Psoas muscle (tissue), 7 donors: ENCODE measurements at regions not wholly inside any gene's neighbourhood (a gene's known extent, or its start where the extent isn't known, plus 50 kb on each side); places are given as distances from the start of the nearest gene placed in this dataset.

Source experiments
- ATAC-seq, 4 donors: fragments of 200-7000 bp; cut with Tn5 transposase; one replicate each; pipeline ENCODE4 v1.9.1; 2020; ENCODE audit warnings: moderate library complexity in 3 of 4, mild to moderate bottlenecking in 2 of 4
- DNase-seq, 2 donors: peaks; one replicate each; pipeline ENCODE4 v3.0.0-alpha.2; 2020
- H3K27ac ChIP-seq: fragments of 200-600 bp; one replicate; pipeline ENCODE4 v1.8.0; 2022
- H3K27me3 ChIP-seq, 3 donors: fragments of 200-600 bp in 1 of 3; one replicate each; pipeline versions ENCODE4 v1.6.1 to v1.8.0; 2013 to 2022; ENCODE audit warnings: low read length in 2 of 3, mild to moderate bottlenecking in 2 of 3, moderate library complexity in 1 of 3; ENCODE audit not compliant: insufficient read depth in 3 of 3
- H3K36me3 ChIP-seq, 2 donors: fragments of 200-600 bp in 1 of 2; one replicate each; pipeline versions ENCODE4 v1.6.1 to v1.8.0; 2013 to 2022; ENCODE audit warnings: low read depth in 1 of 2, mild to moderate bottlenecking in 1 of 2, moderate library complexity in 1 of 2; ENCODE audit not compliant: insufficient read depth in 1 of 2
- H3K4me1 ChIP-seq: fragments of 200-600 bp; one replicate; pipeline ENCODE4 v1.8.0; 2022
- H3K4me3 ChIP-seq: fragments of 200-600 bp; one replicate; pipeline ENCODE4 v1.8.0; 2022; ENCODE audit warnings: mild to moderate bottlenecking
- H3K9me3 ChIP-seq: fragments of 200-600 bp; one replicate; pipeline ENCODE4 v1.8.0; 2022
- CTCF ChIP-seq: fragments of 200-600 bp; IDR thresholded peaks from one replicate; pipeline ENCODE4 v1.8.0; 2022; ENCODE audit warnings: antibody characterized with exemption
- WGBS, 3 donors: extraction: QIAGEN DNeasy Blood & Tissue Kit; methylation state at CpG; one replicate each; pipeline versions ENCODE4 v1.1.6 to v1.1.7; 2013; 5-methylcytosine and 5-hydroxymethylcytosine counted together
- intact Hi-C, 2 donors: fragments of 100-400 bp; cut with DNase I; formaldehyde crosslinking; loops; one replicate each; pipeline versions ENCODE4 v1.11.0 to v1.14.2; 2022
- donor health status: healthy with polysubstance abuse.
- donor health status: DM: no; HTN: no; CAD: no; lungs with moderate emphysema.
- donor health status: Bipolar disorder and iron deficiency.
- donor health status: healthy.
- donor health status: DM: yes; HTN: yes; CAD: no.
- donor health status: DM: no; HTN: no; CAD: no.
- donor health status: DM: yes; HTN: yes; CAD: no.

DNA sequence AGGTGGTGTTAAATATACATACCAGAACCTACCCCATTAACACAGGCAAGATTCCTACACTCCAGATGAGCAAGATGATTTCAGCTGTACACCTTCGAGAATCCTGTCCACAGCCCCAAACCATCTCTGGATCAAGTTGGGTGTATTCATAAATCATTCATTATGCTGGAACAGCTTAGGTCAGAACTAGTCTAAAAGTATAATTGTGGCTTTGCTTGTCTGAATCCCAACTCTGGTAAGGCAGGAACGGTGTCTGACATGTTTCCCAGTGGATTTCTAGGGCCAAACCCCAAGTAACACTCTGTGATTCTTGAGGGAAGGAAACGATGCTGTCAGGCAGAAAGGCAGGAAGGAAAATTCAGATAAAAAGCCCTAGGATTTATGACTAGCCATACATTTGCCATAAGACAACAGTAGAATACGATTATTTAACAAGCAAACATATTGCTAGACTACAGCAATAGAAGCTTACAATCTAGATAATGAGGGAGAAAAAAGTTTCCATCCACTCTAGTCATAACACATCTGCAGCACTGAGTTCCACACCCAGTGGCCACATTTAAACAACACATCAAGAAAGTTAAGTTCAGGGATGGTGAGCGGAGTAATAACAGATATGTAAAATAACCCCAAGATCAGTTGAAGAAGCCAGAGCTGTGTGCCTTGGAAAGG is 444.8 kb downstream of the RND3 start:
- Histone ChIP-seq H3K4me1 (no peaks in the 10 kb centered on the region), H3K36me3 (no peaks in the 10 kb centered on the region), H3K4me3 (no peak overlapping the region), H3K27ac (no peak overlapping the region), H3K9me3 (no peaks in the 10 kb centered on the region), H3K27me3 (no peaks in the 10 kb centered on the region)
- 78 to 90% (median 80%) methylated on average over 5 of the region's 5 CpGs for WGBS, 3 donors
- no peak for TF ChIP-seq CTCF
- ATAC-seq (no peak), DNase-seq (no peak)
- intact Hi-C loops, result no loop called here

GRCh38 chr2:150041722-150042425 is 445.6 kb downstream of the RND3 start:
- H3K9me3 ChIP-seq, result no peaks in the 10 kb centered on the region
- H3K4me1 ChIP-seq, result no peaks in the 10 kb centered on the region
- intact Hi-C loops, result no loop called here
- ATAC-seq, result no peak
- H3K4me3 ChIP-seq, result no peak overlapping the region
- H3K27me3 ChIP-seq, result no peaks in the 10 kb centered on the region
- no peak for TF ChIP-seq CTCF
- H3K27ac ChIP-seq, result no peak overlapping the region
- WGBS, 3 donors, result 68 to 71% (median 70%) methylated on average over 8 of the region's 8 CpGs
- H3K36me3 ChIP-seq, result no peaks in the 10 kb centered on the region
- DNase-seq, result no peak

- Histone ChIP-seq H3K27ac (no peak overlapping the region), H3K4me1 (no peaks in the 10 kb centered on the region), H3K9me3 (no peaks in the 10 kb centered on the region), H3K27me3 (no peaks in the 10 kb centered on the region), H3K4me3 (no peak overlapping the region), H3K36me3 (no peaks in the 10 kb centered on the region)
- ATAC-seq (no peak), DNase-seq (no peak)
- intact Hi-C loops, result no loop called here
- no peak for TF ChIP-seq CTCF
These were observed 449.0 kb upstream of the MMADHC start for GRCh38 chr2:150036622-150037021.

- ATAC-seq, result no peak
- Histone ChIP-seq H3K4me3 (no peak overlapping the region), H3K36me3 (no peaks in the 10 kb centered on the region), H3K27me3 (no peaks in the 10 kb centered on the region), H3K4me1 (no peaks in the 10 kb centered on the region), H3K27ac (no peak overlapping the region), H3K9me3 (no peaks in the 10 kb centered on the region)
- intact Hi-C loops, result no loop called here
- DNase-seq, result no peak
- TF ChIP-seq CTCF, result no peak
- WGBS, 3 donors, result 91 to 92% (median 91%) methylated on average over 3 of the region's 3 CpGs
These were observed 447.1 kb upstream of the MMADHC start for GRCh38 chr2:150034665-150035064.
